HEK293 (cell line): ENCODE measurements at regions not wholly inside any gene's neighbourhood (a gene's known extent, or its start where the extent isn't known, plus 50 kb on each side); places are given as distances from the start of the nearest gene placed in this dataset.

Experiments
- SP2 ChIP-seq: fragments of 450-650 bp; formaldehyde crosslinking; IDR thresholded peaks from 2 replicates; pipeline ENCODE4 v1.5.1; 2016; ENCODE audit warnings: missing biosample characterization, missing genetic modification characterization
- YY1 ChIP-seq: fragments of 450-650 bp; formaldehyde crosslinking; IDR thresholded peaks from 2 replicates; pipeline ENCODE4 v1.5.1; 2018; ENCODE audit warnings: missing biosample characterization, missing genetic modification characterization
- ZBTB7A ChIP-seq: fragments of 450-650 bp; formaldehyde crosslinking; IDR thresholded peaks from 2 replicates; pipeline ENCODE4 v1.5.1; 2016; ENCODE audit warnings: low read depth, missing biosample characterization, missing genetic modification characterization
- ZFP3 ChIP-seq: fragments of 450-650 bp; formaldehyde crosslinking; IDR thresholded peaks from 2 replicates; pipeline ENCODE4 v1.5.1; 2016; ENCODE audit warnings: low read depth, missing biosample characterization, missing genetic modification characterization
- ZNF138 ChIP-seq: fragments of 450-650 bp; formaldehyde crosslinking; IDR thresholded peaks from 2 replicates; pipeline ENCODE4 v1.5.1; 2016; ENCODE audit warnings: missing biosample characterization, missing genetic modification characterization, borderline replicate concordance
- ZNF23 ChIP-seq: fragments of 450-650 bp; formaldehyde crosslinking; IDR thresholded peaks from 2 replicates; pipeline ENCODE4 v1.5.1; 2016; ENCODE audit warnings: missing biosample characterization, missing genetic modification characterization, borderline replicate concordance
- ZNF394 ChIP-seq: fragments of 450-650 bp; formaldehyde crosslinking; IDR thresholded peaks from 2 replicates; pipeline ENCODE4 v1.5.1; 2016; ENCODE audit warnings: missing biosample characterization, missing genetic modification characterization, mild to moderate bottlenecking, moderate library complexity, borderline replicate concordance
- ZNF621 ChIP-seq: fragments of 450-650 bp; formaldehyde crosslinking; IDR thresholded peaks from 2 replicates; pipeline ENCODE4 v1.5.1; 2017; ENCODE audit warnings: missing biosample characterization, missing genetic modification characterization
- ZSCAN30 ChIP-seq: fragments of 450-650 bp; IDR thresholded peaks from 2 replicates; pipeline ENCODE4 v1.5.1; 2018; ENCODE audit warnings: missing biosample characterization, mild to moderate bottlenecking, missing genetic modification characterization, moderate library complexity
- TF ChIP-seq, protein P1 (sequence below): fragments of 450-650 bp; formaldehyde crosslinking; IDR thresholded peaks from 2 replicates; pipeline ENCODE4 v1.5.1; 2016; ENCODE audit warnings: missing biosample characterization, missing genetic modification characterization
- TF ChIP-seq, protein P2 (sequence below): fragments of 450-650 bp; formaldehyde crosslinking; IDR thresholded peaks from 2 replicates; pipeline ENCODE4 v1.5.1; 2017; ENCODE audit warnings: missing biosample characterization, missing genetic modification characterization

DNA sequence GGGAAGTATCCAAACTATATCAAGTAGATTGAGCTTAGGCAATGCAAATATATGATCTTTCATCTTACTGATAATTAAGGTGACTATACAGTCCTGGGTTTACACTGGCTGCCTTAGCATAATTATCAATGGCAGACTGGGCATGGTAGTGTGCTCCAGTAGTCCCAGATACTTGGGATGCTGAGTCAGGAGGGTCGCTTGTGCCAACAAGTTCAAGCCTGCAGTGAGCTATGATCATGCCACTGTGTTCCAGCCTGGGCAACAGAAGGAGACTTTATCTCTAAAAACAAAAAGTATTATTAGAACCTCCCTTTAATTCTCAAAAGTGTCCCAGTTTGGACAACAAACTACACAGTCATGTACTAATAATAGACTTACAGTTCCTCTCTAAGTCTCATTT is 99.4 kb upstream of the RASGEF1B start:
- TF ChIP-seq SP2 (no peak), ZNF23 (tag by site-specific recombination) (no peak), ZSCAN30 (no peak), ZNF138 (tag by site-specific recombination) (no peak), ZFP3 (tag by site-specific recombination) (no peak), ZNF621 (no peak), YY1 (tag by site-specific recombination) (no peak), ZBTB7A (tag by site-specific recombination) (no peak), ZNF394 (tag by site-specific recombination) (no peak)
- TF ChIP-seq, protein P1, sequence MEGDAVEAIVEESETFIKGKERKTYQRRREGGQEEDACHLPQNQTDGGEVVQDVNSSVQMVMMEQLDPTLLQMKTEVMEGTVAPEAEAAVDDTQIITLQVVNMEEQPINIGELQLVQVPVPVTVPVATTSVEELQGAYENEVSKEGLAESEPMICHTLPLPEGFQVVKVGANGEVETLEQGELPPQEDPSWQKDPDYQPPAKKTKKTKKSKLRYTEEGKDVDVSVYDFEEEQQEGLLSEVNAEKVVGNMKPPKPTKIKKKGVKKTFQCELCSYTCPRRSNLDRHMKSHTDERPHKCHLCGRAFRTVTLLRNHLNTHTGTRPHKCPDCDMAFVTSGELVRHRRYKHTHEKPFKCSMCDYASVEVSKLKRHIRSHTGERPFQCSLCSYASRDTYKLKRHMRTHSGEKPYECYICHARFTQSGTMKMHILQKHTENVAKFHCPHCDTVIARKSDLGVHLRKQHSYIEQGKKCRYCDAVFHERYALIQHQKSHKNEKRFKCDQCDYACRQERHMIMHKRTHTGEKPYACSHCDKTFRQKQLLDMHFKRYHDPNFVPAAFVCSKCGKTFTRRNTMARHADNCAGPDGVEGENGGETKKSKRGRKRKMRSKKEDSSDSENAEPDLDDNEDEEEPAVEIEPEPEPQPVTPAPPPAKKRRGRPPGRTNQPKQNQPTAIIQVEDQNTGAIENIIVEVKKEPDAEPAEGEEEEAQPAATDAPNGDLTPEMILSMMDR (tag by site-specific recombination) = no peak
- TF ChIP-seq, protein P2, sequence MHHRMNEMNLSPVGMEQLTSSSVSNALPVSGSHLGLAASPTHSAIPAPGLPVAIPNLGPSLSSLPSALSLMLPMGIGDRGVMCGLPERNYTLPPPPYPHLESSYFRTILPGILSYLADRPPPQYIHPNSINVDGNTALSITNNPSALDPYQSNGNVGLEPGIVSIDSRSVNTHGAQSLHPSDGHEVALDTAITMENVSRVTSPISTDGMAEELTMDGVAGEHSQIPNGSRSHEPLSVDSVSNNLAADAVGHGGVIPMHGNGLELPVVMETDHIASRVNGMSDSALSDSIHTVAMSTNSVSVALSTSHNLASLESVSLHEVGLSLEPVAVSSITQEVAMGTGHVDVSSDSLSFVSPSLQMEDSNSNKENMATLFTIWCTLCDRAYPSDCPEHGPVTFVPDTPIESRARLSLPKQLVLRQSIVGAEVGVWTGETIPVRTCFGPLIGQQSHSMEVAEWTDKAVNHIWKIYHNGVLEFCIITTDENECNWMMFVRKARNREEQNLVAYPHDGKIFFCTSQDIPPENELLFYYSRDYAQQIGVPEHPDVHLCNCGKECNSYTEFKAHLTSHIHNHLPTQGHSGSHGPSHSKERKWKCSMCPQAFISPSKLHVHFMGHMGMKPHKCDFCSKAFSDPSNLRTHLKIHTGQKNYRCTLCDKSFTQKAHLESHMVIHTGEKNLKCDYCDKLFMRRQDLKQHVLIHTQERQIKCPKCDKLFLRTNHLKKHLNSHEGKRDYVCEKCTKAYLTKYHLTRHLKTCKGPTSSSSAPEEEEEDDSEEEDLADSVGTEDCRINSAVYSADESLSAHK (tag by site-specific recombination) = no peak
